Tibial artery (tissue), 4 donors: ENCODE measurements at regions not wholly inside any gene's neighbourhood (a gene's known extent, or its start where the extent isn't known, plus 50 kb on each side); places are given as distances from the start of the nearest gene placed in this dataset.

Experiments
- DNase-seq, 2 donors: peaks; one replicate each; pipeline ENCODE4 v3.0.0-alpha.2; 2019
- H3K27ac ChIP-seq, 2 donors: fragments of 200-600 bp; sonication (generic) in 1 of 2; 1 replicate in 1 of 2; 2 replicates in 1 of 2; pipeline ENCODE4 v1.5.1; 2018 to 2019; ENCODE audit warnings: mild to moderate bottlenecking in 1 of 2
- H3K27me3 ChIP-seq, 2 donors: fragments of 200-600 bp; sonication (generic) in 1 of 2; one replicate each; pipeline versions ENCODE4 v1.5.1 to v1.6.0; 2016 to 2019
- H3K36me3 ChIP-seq, 3 donors: fragments of 200-600 bp; sonication (generic) in 2 of 3; one replicate each; pipeline ENCODE4 v1.5.1; 2016 to 2019; ENCODE audit warnings: mild to moderate bottlenecking in 2 of 3
- H3K4me1 ChIP-seq, 4 donors: fragments of 200-600 bp; sonication (generic) in 2 of 4; 1 replicate in 3 of 4; 2 replicates in 1 of 4; pipeline ENCODE4 v1.5.1; 2016 to 2019
- H3K4me3 ChIP-seq, 2 donors: fragments of 200-600 bp; sonication (generic) in 1 of 2; 1 replicate in 1 of 2; 2 replicates in 1 of 2; pipeline ENCODE4 v1.5.1; 2018 to 2019; ENCODE audit warnings: mild to moderate bottlenecking in 2 of 2
- H3K9me3 ChIP-seq, 3 donors: fragments of 200-600 bp; sonication (generic) in 1 of 3; one replicate each; pipeline ENCODE4 v1.5.1; 2016 to 2019
- CTCF ChIP-seq, 2 experiments: fragments of 200-600 bp in 1 of 2; fragments of 450-650 bp in 1 of 2; IDR thresholded peaks; one replicate each; pipeline ENCODE4 v1.5.1; 2017 to 2019; ENCODE audit warnings: antibody characterized with exemption in 2 of 2, mild to moderate bottlenecking in 1 of 2, moderate library complexity in 1 of 2
- intact Hi-C: fragments of 100-400 bp; cut with DNase I; formaldehyde crosslinking; loops from one replicate; pipeline ENCODE4 v1.15.0; 2023; ENCODE audit warnings: low total_unique reads

- Histone ChIP-seq H3K36me3 (no peaks in the 10 kb centered on the region), H3K4me1 (peaks cover 0 to 39% (median 13%) of the 10 kb centered on the region in 4 donors), H3K27me3 (no peaks in the 10 kb centered on the region), H3K27ac (peak overlapping the region in 1 of 2 donors; percentile 50), H3K4me3 (no peak overlapping the region), H3K9me3 (no peaks in the 10 kb centered on the region)
- peak; percentile 23 to 29 for TF ChIP-seq CTCF (IDR thresholded peaks at IDR 0.05)
- DNase-seq = no peak
- intact Hi-C loops = loop anchor here (10.0 kb wide), 2 partner anchors 648 to 878 kb away; no protein-coding TSS in a partner anchor
Measured at GRCh38 chr9:13446938-13447842, 167.7 kb upstream of the MPDZ start.

- Histone ChIP-seq H3K4me3 (no peak overlapping the region), H3K27ac (peak overlapping the region; percentile 8 to 50), H3K9me3 (no peaks in the 10 kb centered on the region), H3K36me3 (no peaks in the 10 kb centered on the region), H3K4me1 (peaks cover 0 to 39% (median 13%) of the 10 kb centered on the region in 4 donors), H3K27me3 (no peaks in the 10 kb centered on the region)
- TF ChIP-seq CTCF (IDR thresholded peaks at IDR 0.05) = no peak
- intact Hi-C loops = loop anchor here (10.0 kb wide), 2 partner anchors 648 to 878 kb away; no protein-coding TSS in a partner anchor
- no peak for DNase-seq
Measured at GRCh38 chr9:13446286-13446937, 166.9 kb upstream of the MPDZ start.

- no peaks in the 10 kb centered on the region for H3K27me3 ChIP-seq
- peak overlapping the region; percentile 11 to 45 for H3K4me3 ChIP-seq
- DNase-seq = no peak
- H3K9me3 ChIP-seq = no peaks in the 10 kb centered on the region
- intact Hi-C loops = loop anchor here (10.0 kb wide), 2 partner anchors 650 to 880 kb away; no protein-coding TSS in a partner anchor
- peaks cover 0 to 39% (median 11%) of the 10 kb centered on the region in 4 donors for H3K4me1 ChIP-seq
- TF ChIP-seq CTCF (IDR thresholded peaks at IDR 0.05) = no peak
- no peaks in the 10 kb centered on the region for H3K36me3 ChIP-seq
- peak overlapping the region; percentile 8 to 58 for H3K27ac ChIP-seq
Measured at GRCh38 chr9:13445103-13445500, 165.6 kb upstream of the MPDZ start.

- intact Hi-C loops = loop anchor here (10.0 kb wide), 2 partner anchors 650 to 880 kb away; no protein-coding TSS in a partner anchor
- Histone ChIP-seq H3K27me3 (no peaks in the 10 kb centered on the region), H3K36me3 (no peaks in the 10 kb centered on the region), H3K9me3 (no peaks in the 10 kb centered on the region), H3K4me1 (peaks cover 0 to 39% (median 11%) of the 10 kb centered on the region in 4 donors), H3K4me3 (peak overlapping the region; percentile 39 to 45), H3K27ac (peak overlapping the region; percentile 47 to 58)
- TF ChIP-seq CTCF (IDR thresholded peaks at IDR 0.05) = no peak
- no peak for DNase-seq
Measured at GRCh38 chr9:13444245-13445102, 165.0 kb upstream of the MPDZ start.
